ENCODE measurements at regions not wholly inside any gene's neighbourhood (a gene's known extent, or its start where the extent isn't known, plus 50 kb on each side); places are given as distances from the start of the nearest gene placed in this dataset.

- H3K27ac ChIP-seq (ENCODE audit: low read length) = no peak overlapping the region
- POLR2A ChIA-PET = interaction anchor here (0.7 kb wide), 1 partner anchor 100 kb away, joined by 5 read pairs; no protein-coding TSS in a partner anchor
- H3K27me3 ChIP-seq (ENCODE audit: control insufficient read depth, insufficient read depth, low read length) = peaks cover 21% of the 10 kb centered on the region
- in situ Hi-C loops (cut with HindIII; ENCODE audit: low pct_unique_long_range_greater_than_20kb, low sequenced_read_pairs) = no loop called here
- no peak for DNase-seq (ENCODE audit: low read depth, low spot score)
- intact Hi-C loops (cut with micrococcal nuclease; ENCODE audit: unreplicated experiment) = no loop called here
- no peaks in the 10 kb centered on the region for H3K9me3 ChIP-seq (ENCODE audit: control insufficient read depth, insufficient read depth, low read depth, low read length)
- no peak for ATAC-seq
- H3K4me1 ChIP-seq (ENCODE audit: control insufficient read depth, insufficient read depth, low read length) = no peaks in the 10 kb centered on the region
- no peak for TF ChIP-seq POLR2AphosphoS5 (IDR thresholded peaks at IDR 0.05; ENCODE audit: low read depth, low read length)
- no peak for TF ChIP-seq REST (IDR thresholded peaks at IDR 0.05; ENCODE audit: insufficient read depth in 1 of 2, low read depth in 2 of 2, low read length in 1 of 2)
- no peak for TF ChIP-seq CTCF (IDR thresholded peaks at IDR 0.05)
- no peak for TF ChIP-seq TCF7L2 (IDR thresholded peaks at IDR 0.05; ENCODE audit: low read depth, low read length)
- no peak for TF ChIP-seq SIN3A (IDR thresholded peaks at IDR 0.05; ENCODE audit: borderline replicate concordance, insufficient read depth, low read depth, low read length)
- no TSS peak for BruUV-seq (replicated peaks)
- H3K4me3 ChIP-seq (ENCODE audit: low read depth in 2 of 2, low read length in 2 of 2) = no peak overlapping the region
- H3K36me3 ChIP-seq (ENCODE audit: control insufficient read depth, insufficient read depth, low read length) = no peaks in the 10 kb centered on the region
- CTCF ChIA-PET = no interaction called here
These were observed 286.2 kb upstream of the UMPS start for GRCh38 chr3:124444075-124444474.

GRCh38 chr3:124444896-124445295, 285.4 kb upstream of the UMPS start:
- Histone ChIP-seq H3K36me3 (ENCODE audit: control insufficient read depth, insufficient read depth, low read length) (no peaks in the 10 kb centered on the region), H3K27me3 (ENCODE audit: control insufficient read depth, insufficient read depth, low read length) (peaks cover 29% of the 10 kb centered on the region), H3K4me3 (ENCODE audit: low read depth in 2 of 2, low read length in 2 of 2) (no peak overlapping the region), H3K9me3 (ENCODE audit: control insufficient read depth, insufficient read depth, low read depth, low read length) (no peaks in the 10 kb centered on the region), H3K27ac (ENCODE audit: low read length) (no peak overlapping the region), H3K4me1 (ENCODE audit: control insufficient read depth, insufficient read depth, low read length) (no peaks in the 10 kb centered on the region)
- BruUV-seq (replicated peaks) = no TSS peak
- CTCF ChIA-PET = no interaction called here
- intact Hi-C loops (cut with micrococcal nuclease; ENCODE audit: unreplicated experiment) (no loop called here), in situ Hi-C loops (cut with HindIII; ENCODE audit: low pct_unique_long_range_greater_than_20kb, low sequenced_read_pairs) (no loop called here)
- TF ChIP-seq CTCF (IDR thresholded peaks at IDR 0.05) (no peak), TCF7L2 (IDR thresholded peaks at IDR 0.05; ENCODE audit: low read depth, low read length) (no peak), SIN3A (IDR thresholded peaks at IDR 0.05; ENCODE audit: borderline replicate concordance, insufficient read depth, low read depth, low read length) (no peak), REST (IDR thresholded peaks at IDR 0.05; ENCODE audit: insufficient read depth in 1 of 2, low read depth in 2 of 2, low read length in 1 of 2) (no peak), POLR2AphosphoS5 (IDR thresholded peaks at IDR 0.05; ENCODE audit: low read depth, low read length) (no peak)
- DNase-seq (ENCODE audit: low read depth, low spot score) (no peak), ATAC-seq (no peak)
- POLR2A ChIA-PET = no interaction called here
